ENCODE measurements at regions not wholly inside any gene's neighbourhood (a gene's known extent, or its start where the extent isn't known, plus 50 kb on each side); places are given as distances from the start of the nearest gene placed in this dataset.

DNA sequence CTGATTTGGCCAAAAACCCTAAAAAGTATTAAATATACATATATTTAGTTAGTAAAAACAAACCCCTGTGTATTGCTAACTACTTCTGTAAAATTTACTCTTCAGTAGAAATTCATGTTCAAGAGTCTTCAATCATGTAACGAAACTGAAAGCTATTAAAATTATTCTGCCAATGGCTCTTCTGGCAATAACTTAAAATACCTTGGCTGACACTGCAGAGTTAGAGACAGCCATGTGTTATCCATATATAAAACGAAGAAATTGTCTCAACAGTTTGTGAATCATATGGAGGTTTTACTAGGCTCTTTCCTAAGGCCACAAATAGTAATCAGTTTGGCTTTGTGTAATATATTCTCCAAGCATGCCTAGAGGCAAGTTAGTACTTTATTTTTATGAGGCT is 357.2 kb downstream of the COL11A1 start:
- no peak for TF ChIP-seq HDGF (IDR thresholded peaks at IDR 0.05)
- no peak for TF ChIP-seq BHLHE40 (IDR thresholded peaks at IDR 0.05; ENCODE audit: borderline replicate concordance in 1 of 2, low read depth in 2 of 2, low read length in 1 of 2)
